ENCODE measurements at regions not wholly inside any gene's neighbourhood (a gene's known extent, or its start where the extent isn't known, plus 50 kb on each side); places are given as distances from the start of the nearest gene placed in this dataset.

GRCh38 chr15:98152156-98152555, 191.7 kb downstream of the ARRDC4 start:
- ATAC-seq (no peak), DNase-seq (no peak)
- no peak overlapping the region for H3K4me3 ChIP-seq
- H3K9me3 ChIP-seq: no peaks in the 10 kb centered on the region
- intact Hi-C loops (cut with DNase I): no loop called here
- no peaks in the 10 kb centered on the region for H3K27me3 ChIP-seq
- no peaks in the 10 kb centered on the region for H3K36me3 ChIP-seq (replicated peaks in 1 of 2; ENCODE audit: insufficient read depth in 1 of 2, low read depth in 2 of 2)
- H3K27ac ChIP-seq: no peak overlapping the region
- TF ChIP-seq POLR2A (IDR thresholded peaks at IDR 0.05): no peak
- TF ChIP-seq, protein P1, sequence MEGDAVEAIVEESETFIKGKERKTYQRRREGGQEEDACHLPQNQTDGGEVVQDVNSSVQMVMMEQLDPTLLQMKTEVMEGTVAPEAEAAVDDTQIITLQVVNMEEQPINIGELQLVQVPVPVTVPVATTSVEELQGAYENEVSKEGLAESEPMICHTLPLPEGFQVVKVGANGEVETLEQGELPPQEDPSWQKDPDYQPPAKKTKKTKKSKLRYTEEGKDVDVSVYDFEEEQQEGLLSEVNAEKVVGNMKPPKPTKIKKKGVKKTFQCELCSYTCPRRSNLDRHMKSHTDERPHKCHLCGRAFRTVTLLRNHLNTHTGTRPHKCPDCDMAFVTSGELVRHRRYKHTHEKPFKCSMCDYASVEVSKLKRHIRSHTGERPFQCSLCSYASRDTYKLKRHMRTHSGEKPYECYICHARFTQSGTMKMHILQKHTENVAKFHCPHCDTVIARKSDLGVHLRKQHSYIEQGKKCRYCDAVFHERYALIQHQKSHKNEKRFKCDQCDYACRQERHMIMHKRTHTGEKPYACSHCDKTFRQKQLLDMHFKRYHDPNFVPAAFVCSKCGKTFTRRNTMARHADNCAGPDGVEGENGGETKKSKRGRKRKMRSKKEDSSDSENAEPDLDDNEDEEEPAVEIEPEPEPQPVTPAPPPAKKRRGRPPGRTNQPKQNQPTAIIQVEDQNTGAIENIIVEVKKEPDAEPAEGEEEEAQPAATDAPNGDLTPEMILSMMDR (IDR thresholded peaks at IDR 0.05): no peak
- no peaks in the 10 kb centered on the region for H3K4me1 ChIP-seq

DNA sequence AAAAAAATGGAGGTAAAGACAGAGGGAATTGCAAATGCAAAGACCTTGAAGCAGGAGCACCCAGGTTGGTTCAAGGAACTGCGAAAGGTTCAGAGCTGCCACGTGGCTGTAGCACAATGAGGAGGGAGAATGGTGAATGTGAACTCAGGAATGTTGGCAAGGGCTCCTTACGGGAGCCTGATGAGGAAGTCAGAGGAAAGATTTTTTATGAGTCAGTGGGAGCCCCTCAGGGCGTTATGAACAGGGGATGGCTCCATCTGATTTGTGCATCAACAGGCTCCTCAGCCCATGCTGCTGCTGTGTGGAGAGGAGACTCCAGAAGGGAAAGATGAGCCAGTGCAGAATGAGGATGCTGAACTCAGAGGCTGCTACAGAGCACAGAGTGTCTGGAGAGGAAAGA, 194.4 kb downstream of the ARRDC4 start:
- Histone ChIP-seq H3K27me3 (no peaks in the 10 kb centered on the region), H3K4me1 (no peaks in the 10 kb centered on the region), H3K9me3 (no peaks in the 10 kb centered on the region), H3K36me3 (replicated peaks in 1 of 2; ENCODE audit: insufficient read depth in 1 of 2, low read depth in 2 of 2) (no peaks in the 10 kb centered on the region), H3K4me3 (no peak overlapping the region), H3K27ac (no peak overlapping the region)
- TF ChIP-seq, protein P1 (IDR thresholded peaks at IDR 0.05): no peak
- no peak for TF ChIP-seq POLR2A (IDR thresholded peaks at IDR 0.05)
- no peak for ATAC-seq
- 46 to 51% methylated on average over 4 of the region's 4 CpGs for WGBS, 2 donors
- DNase-seq: no peak
- intact Hi-C loops (cut with DNase I): no loop called here

DNA sequence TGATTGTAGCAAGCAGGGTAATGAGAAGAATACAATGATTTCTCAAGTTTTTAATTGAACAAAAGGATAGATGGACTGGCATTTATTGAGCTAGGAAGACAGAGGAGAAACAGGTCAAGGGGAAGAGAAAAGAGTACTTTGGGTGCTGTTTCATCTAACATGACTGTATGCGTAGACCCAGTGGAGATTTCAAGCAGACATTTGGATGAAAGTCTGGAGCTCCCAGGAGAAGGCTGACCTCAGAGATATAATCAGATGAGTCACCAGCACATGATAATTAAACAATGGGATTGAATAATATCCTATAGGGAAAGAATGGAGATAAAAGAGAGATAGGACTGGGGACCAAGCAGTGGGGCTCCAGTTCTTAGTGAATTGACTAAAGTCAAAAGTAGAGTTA, 194.9 kb downstream of the ARRDC4 start:
- no peak overlapping the region for H3K4me3 ChIP-seq
- H3K27me3 ChIP-seq: no peaks in the 10 kb centered on the region
- no peak for DNase-seq
- intact Hi-C loops (cut with DNase I): no loop called here
- no peaks in the 10 kb centered on the region for H3K36me3 ChIP-seq (replicated peaks in 1 of 2; ENCODE audit: insufficient read depth in 1 of 2, low read depth in 2 of 2)
- TF ChIP-seq, protein P1 (IDR thresholded peaks at IDR 0.05): no peak
- no peak for TF ChIP-seq POLR2A (IDR thresholded peaks at IDR 0.05)
- ATAC-seq: no peak
- no peaks in the 10 kb centered on the region for H3K4me1 ChIP-seq
- no peak overlapping the region for H3K27ac ChIP-seq
- WGBS, 2 donors: 81 to 97% methylated on average over 1 of the region's 1 CpG
- H3K9me3 ChIP-seq: no peaks in the 10 kb centered on the region

- Histone ChIP-seq H3K27me3 (no peaks in the 10 kb centered on the region), H3K36me3 (replicated peaks in 1 of 2; ENCODE audit: insufficient read depth in 1 of 2, low read depth in 2 of 2) (no peaks in the 10 kb centered on the region), H3K4me1 (no peaks in the 10 kb centered on the region), H3K27ac (no peak overlapping the region), H3K9me3 (no peaks in the 10 kb centered on the region), H3K4me3 (no peak overlapping the region)
- WGBS, 2 donors: 41 to 47% methylated on average over 7 to 8 of the region's 8 CpGs
- DNase-seq (peak in 2 of 4 donors; percentile 10 to 15), ATAC-seq (no peak)
- intact Hi-C loops (cut with DNase I): no loop called here
- TF ChIP-seq, protein P1 (IDR thresholded peaks at IDR 0.05): no peak
These were observed 199.7 kb downstream of the ARRDC4 start for GRCh38 chr15:98160236-98160635.

- Histone ChIP-seq H3K36me3 (replicated peaks in 1 of 2; ENCODE audit: insufficient read depth in 1 of 2, low read depth in 2 of 2) (no peaks in the 10 kb centered on the region), H3K9me3 (no peaks in the 10 kb centered on the region), H3K4me1 (no peaks in the 10 kb centered on the region), H3K27me3 (no peaks in the 10 kb centered on the region), H3K4me3 (no peak overlapping the region), H3K27ac (no peak overlapping the region)
- ATAC-seq: no peak
- intact Hi-C loops (cut with DNase I): no loop called here
- no peak for TF ChIP-seq POLR2A (IDR thresholded peaks at IDR 0.05)
- TF ChIP-seq, protein P1 (IDR thresholded peaks at IDR 0.05): no peak
- 69 to 74% methylated on average over 10 to 22 of the region's 23 CpGs for WGBS, 2 donors
- DNase-seq: no peak
These were observed 203.0 kb downstream of the ARRDC4 start for GRCh38 chr15:98163319-98164045.
